Left hindlimb (tissue), 1 donor: ENCODE measurements at regions not wholly inside any gene's neighbourhood (a gene's known extent, or its start where the extent isn't known, plus 50 kb on each side); places are given as distances from the start of the nearest gene placed in this dataset.

Experiments used
- DNase-seq: peaks from one replicate; pipeline ENCODE4 v3.0.0-alpha.2; 2018

GRCh38 chr7:12785473-12785872 is 98.0 kb downstream of the ARL4A start:
- no peak for DNase-seq

GRCh38 chr7:12786494-12786893 is 99.1 kb downstream of the ARL4A start:
- no peak for DNase-seq

- DNase-seq: no peak
Measured at GRCh38 chr7:12788171-12788570, 100.7 kb downstream of the ARL4A start.

GRCh38 chr7:12788591-12788990 is 101.2 kb downstream of the ARL4A start:
- DNase-seq: no peak

- no peak for DNase-seq
Measured at GRCh38 chr7:12794722-12795302, 107.4 kb downstream of the ARL4A start.

- DNase-seq: no peak
Measured at GRCh38 chr7:12796397-12797127, 109.1 kb downstream of the ARL4A start.

GRCh38 chr7:12800486-12800885 is 113.1 kb downstream of the ARL4A start:
- no peak for DNase-seq

GRCh38 chr7:12801107-12801506 is 113.7 kb downstream of the ARL4A start:
- DNase-seq: no peak

GRCh38 chr7:12802070-12802469 is 114.6 kb downstream of the ARL4A start:
- no peak for DNase-seq

GRCh38 chr7:12803542-12803941 is 116.1 kb downstream of the ARL4A start:
- no peak for DNase-seq

GRCh38 chr7:12805518-12805928 is 118.1 kb downstream of the ARL4A start:
- DNase-seq: no peak

- no peak for DNase-seq
Measured at GRCh38 chr7:12805957-12806356, 118.5 kb downstream of the ARL4A start.

- DNase-seq: no peak
Measured at GRCh38 chr7:12809476-12809875, 122.0 kb downstream of the ARL4A start.

GRCh38 chr7:12812111-12812510 is 124.7 kb downstream of the ARL4A start:
- DNase-seq: no peak

GRCh38 chr7:12814107-12814506 is 126.7 kb downstream of the ARL4A start:
- no peak for DNase-seq

GRCh38 chr7:12814828-12815227 is 127.4 kb downstream of the ARL4A start:
- no peak for DNase-seq

- no peak for DNase-seq
Measured at GRCh38 chr7:12815426-12815825, 128.0 kb downstream of the ARL4A start.

GRCh38 chr7:12815871-12816270 is 128.4 kb downstream of the ARL4A start:
- DNase-seq: no peak

GRCh38 chr7:12820777-12821176 is 133.3 kb downstream of the ARL4A start:
- no peak for DNase-seq

- DNase-seq: no peak
Measured at GRCh38 chr7:12821746-12822145, 134.3 kb downstream of the ARL4A start.

GRCh38 chr7:12826079-12826478 is 138.6 kb downstream of the ARL4A start:
- DNase-seq: no peak

- DNase-seq: no peak
Measured at GRCh38 chr7:12827219-12827821, 139.9 kb downstream of the ARL4A start.

GRCh38 chr7:12827920-12828319 is 140.5 kb downstream of the ARL4A start:
- no peak for DNase-seq

- DNase-seq: no peak
Measured at GRCh38 chr7:12831024-12831423, 143.6 kb downstream of the ARL4A start.
